Mucosa of descending colon (tissue), 3 donors: ENCODE measurements at regions not wholly inside any gene's neighbourhood (a gene's known extent, or its start where the extent isn't known, plus 50 kb on each side); places are given as distances from the start of the nearest gene placed in this dataset.
A peak's percentile ranks its signal among the peaks of the same experiment; 100 is the strongest.

Source experiments
- ATAC-seq: fragments of 200-7000 bp; cut with Tn5 transposase; one replicate; pipeline ENCODE4 v1.9.1; 2020; ENCODE audit warnings: mild to moderate bottlenecking, moderate library complexity
- DNase-seq, 3 donors: peaks; one replicate each; pipeline ENCODE4 v3.0.0-alpha.2; 2020
- H3K36me3 ChIP-seq: fragments of 200-600 bp; one replicate; pipeline ENCODE4 v1.8.0; 2021; ENCODE audit warnings: low read depth, mild to moderate bottlenecking
- H3K4me1 ChIP-seq: fragments of 200-600 bp; one replicate; pipeline ENCODE4 v1.8.0; 2021; ENCODE audit warnings: low read depth, mild to moderate bottlenecking
- H3K4me3 ChIP-seq: fragments of 200-600 bp; one replicate; pipeline ENCODE4 v1.8.0; 2021; ENCODE audit warnings: mild to moderate bottlenecking
- H3K9me3 ChIP-seq: fragments of 200-600 bp; one replicate; pipeline ENCODE4 v1.8.0; 2021; ENCODE audit warnings: mild to moderate bottlenecking
- intact Hi-C, 2 donors: fragments of 100-400 bp; cut with DNase I in 1 of 2; cut with micrococcal nuclease in 1 of 2; formaldehyde crosslinking; loops; one replicate each; pipeline versions ENCODE4 v1.11.0 to v1.11.1; 2022; cut with DNase I, micrococcal nuclease
- TF ChIP-seq, protein P1 (sequence below): fragments of 200-600 bp; IDR thresholded peaks from one replicate; pipeline ENCODE4 v1.8.0; 2022; ENCODE audit warnings: antibody characterized with exemption, mild to moderate bottlenecking
- donor health status: DM: no; HTN: no; CAD: no; lungs with moderate emphysema.
- donor health status: DM: no; HTN: no; CAD: no.
- donor health status: DM: no; HTN: yes; CAD: no.

DNA sequence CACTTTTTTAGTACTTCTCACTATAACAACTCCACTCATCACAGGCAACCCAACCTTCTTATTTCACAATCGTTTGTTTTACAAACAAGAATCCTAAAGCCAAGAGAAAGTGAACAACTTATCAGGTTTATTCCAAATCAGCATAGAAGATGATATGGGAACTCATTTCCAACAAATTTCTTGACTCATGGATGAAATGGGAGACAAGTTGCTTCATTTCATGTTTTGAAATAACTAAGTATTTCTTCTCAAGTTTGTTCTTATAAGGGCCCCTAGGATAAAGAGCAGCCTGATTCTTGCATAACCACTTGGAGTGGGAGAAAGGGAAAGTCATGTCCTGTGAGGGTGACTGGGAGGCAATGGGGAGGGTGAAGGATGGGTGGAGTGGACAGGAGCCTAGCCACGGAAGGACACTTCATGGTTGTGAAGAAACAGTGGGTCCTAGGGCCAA, 168.3 kb downstream of the DUSP6 start:
- no peak overlapping the region for H3K4me3 ChIP-seq
- peaks cover under 1% of the 10 kb centered on the region for H3K9me3 ChIP-seq
- ATAC-seq (peak; percentile 40), DNase-seq (no peak)
- peaks cover 5% of the 10 kb centered on the region for H3K4me1 ChIP-seq
- TF ChIP-seq, protein P1, sequence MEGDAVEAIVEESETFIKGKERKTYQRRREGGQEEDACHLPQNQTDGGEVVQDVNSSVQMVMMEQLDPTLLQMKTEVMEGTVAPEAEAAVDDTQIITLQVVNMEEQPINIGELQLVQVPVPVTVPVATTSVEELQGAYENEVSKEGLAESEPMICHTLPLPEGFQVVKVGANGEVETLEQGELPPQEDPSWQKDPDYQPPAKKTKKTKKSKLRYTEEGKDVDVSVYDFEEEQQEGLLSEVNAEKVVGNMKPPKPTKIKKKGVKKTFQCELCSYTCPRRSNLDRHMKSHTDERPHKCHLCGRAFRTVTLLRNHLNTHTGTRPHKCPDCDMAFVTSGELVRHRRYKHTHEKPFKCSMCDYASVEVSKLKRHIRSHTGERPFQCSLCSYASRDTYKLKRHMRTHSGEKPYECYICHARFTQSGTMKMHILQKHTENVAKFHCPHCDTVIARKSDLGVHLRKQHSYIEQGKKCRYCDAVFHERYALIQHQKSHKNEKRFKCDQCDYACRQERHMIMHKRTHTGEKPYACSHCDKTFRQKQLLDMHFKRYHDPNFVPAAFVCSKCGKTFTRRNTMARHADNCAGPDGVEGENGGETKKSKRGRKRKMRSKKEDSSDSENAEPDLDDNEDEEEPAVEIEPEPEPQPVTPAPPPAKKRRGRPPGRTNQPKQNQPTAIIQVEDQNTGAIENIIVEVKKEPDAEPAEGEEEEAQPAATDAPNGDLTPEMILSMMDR, result no peak
- intact Hi-C loops, result no loop called here
- H3K36me3 ChIP-seq, result no peaks in the 10 kb centered on the region

DNA sequence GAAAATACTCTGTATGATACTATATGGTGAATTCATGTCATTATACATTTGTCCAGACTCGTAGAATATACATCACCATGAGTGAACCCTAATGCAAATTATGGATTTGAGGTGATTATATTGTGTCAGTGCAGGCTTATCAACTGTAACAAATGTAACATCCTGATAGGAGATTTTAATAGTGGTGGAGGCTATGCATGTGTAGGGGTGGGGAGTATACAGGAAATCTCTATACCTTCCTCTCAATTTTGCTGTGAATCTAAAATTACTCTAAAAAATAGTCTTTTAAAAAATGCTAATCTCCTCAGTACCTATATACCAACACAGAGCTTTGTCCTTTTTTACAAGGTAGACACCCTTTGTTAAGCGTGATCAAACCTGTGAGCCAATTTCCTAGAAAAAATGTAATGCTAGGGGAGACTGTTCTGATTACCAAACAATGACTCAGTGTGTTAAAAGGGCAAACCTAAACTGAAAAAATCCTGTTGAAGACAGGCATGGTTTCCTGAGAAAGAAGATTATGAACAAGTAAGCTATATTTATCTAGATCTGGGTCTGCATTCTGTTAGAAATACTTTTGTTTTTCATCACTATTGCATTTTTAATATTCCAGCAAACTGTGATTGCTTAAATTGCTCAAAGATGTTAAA, 170.9 kb downstream of the DUSP6 start:
- H3K4me1 ChIP-seq, result peaks cover 5% of the 10 kb centered on the region
- no peak overlapping the region for H3K4me3 ChIP-seq
- TF ChIP-seq, protein P1, result no peak
- ATAC-seq (peak; percentile 62), DNase-seq (no peak)
- H3K9me3 ChIP-seq, result no peaks in the 10 kb centered on the region
- no peaks in the 10 kb centered on the region for H3K36me3 ChIP-seq
- intact Hi-C loops, result no loop called here

DNA sequence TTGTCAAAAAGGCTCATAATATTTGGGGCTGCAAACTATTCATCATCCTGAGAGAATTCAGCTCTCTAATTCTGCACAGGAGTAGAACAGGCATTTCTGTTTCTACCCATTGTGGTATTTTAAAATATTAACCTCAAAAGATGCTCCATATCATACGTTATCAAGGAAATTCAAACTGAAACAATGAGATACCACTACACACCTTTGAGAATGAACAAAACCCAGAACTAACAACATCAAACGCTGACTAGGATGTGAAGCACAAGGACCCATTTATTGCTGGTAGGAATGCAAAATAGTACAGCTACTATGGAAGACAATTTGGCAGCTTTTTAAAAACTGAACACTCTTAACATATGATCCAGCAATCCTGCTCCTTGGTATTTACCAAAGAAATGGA, 171.8 kb downstream of the DUSP6 start:
- DNase-seq (no peak), ATAC-seq (no peak)
- no peaks in the 10 kb centered on the region for H3K36me3 ChIP-seq
- TF ChIP-seq, protein P1, result no peak
- intact Hi-C loops, result no loop called here
- no peaks in the 10 kb centered on the region for H3K9me3 ChIP-seq
- H3K4me1 ChIP-seq, result peaks cover 5% of the 10 kb centered on the region
- H3K4me3 ChIP-seq, result no peak overlapping the region

DNA sequence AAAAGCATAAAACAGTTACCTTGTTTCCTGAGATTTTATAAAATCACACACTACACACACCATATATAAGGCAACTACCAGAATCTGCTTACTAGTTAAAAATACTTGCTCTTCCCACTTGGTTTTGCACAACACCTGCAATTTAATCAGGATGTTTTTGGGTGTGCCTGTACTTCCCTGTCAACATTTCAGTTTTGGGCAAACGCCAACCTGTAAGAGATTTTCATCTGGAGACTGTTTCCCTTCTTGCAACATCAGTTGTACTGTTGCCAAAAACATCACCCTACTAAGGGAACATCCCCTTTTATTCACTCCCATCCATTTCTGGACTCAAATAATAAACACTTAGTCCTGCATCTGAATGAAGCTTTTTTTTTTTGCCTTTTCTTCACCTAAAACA, 172.3 kb downstream of the DUSP6 start:
- Histone ChIP-seq H3K4me1 (peaks cover 5% of the 10 kb centered on the region), H3K9me3 (no peaks in the 10 kb centered on the region), H3K36me3 (no peaks in the 10 kb centered on the region), H3K4me3 (no peak overlapping the region)
- TF ChIP-seq, protein P1, result no peak
- ATAC-seq (peak; percentile 79), DNase-seq (peak in 1 of 3 donors; percentile 54)
- intact Hi-C loops, result no loop called here

DNA sequence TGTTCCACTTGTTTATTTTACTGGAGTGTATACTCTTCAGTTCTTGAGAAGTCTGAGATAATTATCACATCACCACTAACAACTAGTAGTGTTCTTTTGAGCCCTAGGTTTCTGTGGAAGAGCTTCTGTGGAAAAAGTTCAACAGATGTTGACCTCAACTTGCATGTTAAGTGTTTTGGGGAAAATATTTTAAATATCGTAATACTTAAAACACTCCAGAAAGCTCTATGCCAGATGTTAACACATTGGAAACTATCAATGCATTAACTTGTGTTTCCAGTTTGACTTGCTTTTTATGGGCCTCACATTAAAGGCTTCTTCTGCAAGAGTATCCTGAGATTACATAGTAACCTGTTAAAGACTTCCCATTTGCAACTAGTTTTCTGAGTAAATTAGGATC, 173.1 kb downstream of the DUSP6 start:
- H3K36me3 ChIP-seq, result no peaks in the 10 kb centered on the region
- no peak for ATAC-seq
- TF ChIP-seq, protein P1, result no peak

More for the DNA sequence above, 173.1 kb downstream of the DUSP6 start:
- H3K4me1 ChIP-seq, result peaks cover 5% of the 10 kb centered on the region
- intact Hi-C loops, result no loop called here
- no peaks in the 10 kb centered on the region for H3K9me3 ChIP-seq
- H3K4me3 ChIP-seq, result no peak overlapping the region
- no peak for DNase-seq
